CD4-positive, CD25-positive, alpha-beta regulatory T cell (primary cell): ENCODE measurements at regions not wholly inside any gene's neighbourhood (a gene's known extent, or its start where the extent isn't known, plus 50 kb on each side); places are given as distances from the start of the nearest gene placed in this dataset.
"Not testable (repeated sequence)": the region's sequence is repeated elsewhere in the genome, so short reads cannot be mapped to it uniquely, and the experiment has no call there.

Experiments used
- ATAC-seq, 2 donors: fragments of 150-1000 bp; cut with Tn5 transposase; one replicate each; pipeline ENCODE4 v1.10.0; 2021; ENCODE audit warnings: low read depth in 2 of 2, moderate number of reproducible peaks in 2 of 2, moderate library complexity in 1 of 2
- DNase-seq, 3 donors: peaks; one replicate each; pipeline versions ENCODE4 v3.0.0 to v3.0.0-alpha.2; 2012 to 2022; ENCODE audit warnings: mixed read lengths in 1 of 3
- H3K27ac ChIP-seq: one replicate; pipeline ENCODE4 v1.7.0; 2013; ENCODE audit warnings: mild to moderate bottlenecking, low read length; ENCODE audit not compliant: insufficient read depth, poor library complexity, severe bottlenecking
- H3K27me3 ChIP-seq: one replicate; pipeline ENCODE4 v1.7.0; 2013; ENCODE audit warnings: low read length; ENCODE audit not compliant: control insufficient read depth, insufficient read depth
- H3K36me3 ChIP-seq: one replicate; pipeline ENCODE4 v1.7.0; 2013; ENCODE audit warnings: mild to moderate bottlenecking, low read length, moderate library complexity; ENCODE audit not compliant: control insufficient read depth, insufficient read depth
- H3K4me1 ChIP-seq: 2 replicates; pipeline ENCODE4 v1.7.0; 2013; ENCODE audit warnings: mild to moderate bottlenecking, low read length; ENCODE audit not compliant: insufficient read depth, control insufficient read depth, poor library complexity, severe bottlenecking
- H3K4me3 ChIP-seq: one replicate; pipeline ENCODE4 v1.7.0; 2013; ENCODE audit warnings: low read depth, mild to moderate bottlenecking, low read length, moderate library complexity
- H3K9me3 ChIP-seq, 2 experiments: 1 replicate in 1 of 2; 2 replicates in 1 of 2; pipeline ENCODE4 v1.7.0; 2013; ENCODE audit warnings: low read length in 2 of 2, mild to moderate bottlenecking in 1 of 2, moderate library complexity in 1 of 2; ENCODE audit not compliant: control insufficient read depth in 2 of 2
- H3K27ac Mint-ChIP-seq, 3 donors: one replicate each; pipeline ENCODE4 v1.8.0; 2020 to 2022; ENCODE audit warnings: mild to moderate bottlenecking in 3 of 3, mixed read lengths in 3 of 3, moderate library complexity in 2 of 3
- H3K27me3 Mint-ChIP-seq: one replicate; pipeline ENCODE4 v1.8.0; 2022; ENCODE audit warnings: mild to moderate bottlenecking, mixed read lengths
- H3K36me3 Mint-ChIP-seq: one replicate; pipeline ENCODE4 v1.8.0; 2020; ENCODE audit warnings: mixed read lengths
- H3K4me1 Mint-ChIP-seq, 4 donors: one replicate each; pipeline ENCODE4 v1.8.0; 2020 to 2022; ENCODE audit warnings: mixed read lengths in 4 of 4, mild to moderate bottlenecking in 1 of 4
- H3K4me3 Mint-ChIP-seq, 4 donors: one replicate each; pipeline ENCODE4 v1.8.0; 2020 to 2022; ENCODE audit warnings: mild to moderate bottlenecking in 4 of 4, mixed read lengths in 4 of 4, moderate library complexity in 3 of 4
- H3K9me3 Mint-ChIP-seq, 7 donors: one replicate each; pipeline ENCODE4 v1.8.0; 2020 to 2022; ENCODE audit warnings: mixed read lengths in 7 of 7, mild to moderate bottlenecking in 3 of 7, moderate library complexity in 2 of 7

- H3K4me1 Mint-ChIP-seq: no peaks in the 10 kb centered on the region
- Histone ChIP-seq H3K27ac (no peak overlapping the region), H3K4me1 (no peaks in the 10 kb centered on the region), H3K36me3 (no peaks in the 10 kb centered on the region), H3K4me3 (no peak overlapping the region), H3K27me3 (no peaks in the 10 kb centered on the region), H3K9me3 (peaks cover 0 to 4% of the 10 kb centered on the region in 2 experiments)
- peaks cover 4% of the 10 kb centered on the region for H3K27me3 Mint-ChIP-seq
- no peak overlapping the region for H3K4me3 Mint-ChIP-seq
- ATAC-seq (no peak), DNase-seq (no peak)
- peaks cover 0 to 10% (median 6%) of the 10 kb centered on the region in 7 donors for H3K9me3 Mint-ChIP-seq
- H3K36me3 Mint-ChIP-seq: no peaks in the 10 kb centered on the region
- H3K27ac Mint-ChIP-seq: no peak overlapping the region
Measured at GRCh38 chr7:68065581-68065980, 1068.9 kb downstream of the TYW1 start.

GRCh38 chr7:68067845-68068244 is 1071.2 kb downstream of the TYW1 start:
- H3K27me3 Mint-ChIP-seq: peaks cover 4% of the 10 kb centered on the region
- no peak overlapping the region for H3K27ac Mint-ChIP-seq
- DNase-seq: no peak
- Histone ChIP-seq H3K27ac (no peak overlapping the region), H3K4me1 (no peaks in the 10 kb centered on the region), H3K4me3 (no peak overlapping the region), H3K9me3 (peaks cover 0 to 4% of the 10 kb centered on the region in 2 experiments), H3K27me3 (no peaks in the 10 kb centered on the region), H3K36me3 (no peaks in the 10 kb centered on the region)
- no peak for ATAC-seq
- no peaks in the 10 kb centered on the region for H3K36me3 Mint-ChIP-seq
- no peak overlapping the region for H3K4me3 Mint-ChIP-seq
- peaks cover 0 to 10% (median 6%) of the 10 kb centered on the region in 7 donors for H3K9me3 Mint-ChIP-seq
- no peaks in the 10 kb centered on the region for H3K4me1 Mint-ChIP-seq

DNA sequence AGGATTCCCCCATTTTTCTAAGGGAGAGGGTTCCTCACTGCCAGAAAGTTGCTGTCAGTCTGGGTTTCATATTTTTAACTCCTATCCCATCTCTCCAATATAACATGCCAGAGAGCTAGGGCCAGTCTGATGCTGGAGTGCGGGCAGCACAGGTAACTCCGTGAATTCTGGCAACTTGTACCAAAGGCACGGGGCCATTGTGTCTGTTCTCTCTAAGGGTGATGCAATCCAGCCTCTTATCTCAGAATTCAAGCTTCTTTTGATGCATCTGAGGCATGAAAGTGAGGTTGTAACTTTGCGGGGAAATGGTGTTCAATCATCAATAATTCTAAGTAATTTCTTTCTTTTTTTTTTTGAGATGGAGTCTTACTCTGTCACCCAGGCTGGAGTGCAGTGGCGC is 1074.4 kb downstream of the TYW1 start:
- Histone ChIP-seq H3K9me3 (peaks cover 0 to 14% of the 10 kb centered on the region in 2 experiments), H3K27ac (no peak overlapping the region), H3K4me3 (no peak overlapping the region), H3K36me3 (no peaks in the 10 kb centered on the region), H3K27me3 (no peaks in the 10 kb centered on the region), H3K4me1 (no peaks in the 10 kb centered on the region)
- Mint-ChIP-seq H3K36me3 (no peaks in the 10 kb centered on the region), H3K27ac (no peak overlapping the region), H3K27me3 (no peaks in the 10 kb centered on the region), H3K4me3 (no peak overlapping the region), H3K9me3 (peaks cover 0 to 13% (median 7%) of the 10 kb centered on the region in 7 donors), H3K4me1 (no peaks in the 10 kb centered on the region)
- ATAC-seq (no peak), DNase-seq (no peak)

GRCh38 chr7:68073701-68074100 is 1077.1 kb downstream of the TYW1 start:
- peaks cover 0 to 20% of the 10 kb centered on the region in 2 experiments for H3K9me3 ChIP-seq
- no peaks in the 10 kb centered on the region for H3K36me3 ChIP-seq
- ATAC-seq: no peak
- H3K9me3 Mint-ChIP-seq: peaks cover 0 to 20% (median 7%) of the 10 kb centered on the region in 7 donors
- H3K4me3 Mint-ChIP-seq: no peak overlapping the region
- no peaks in the 10 kb centered on the region for H3K27me3 ChIP-seq
- no peak for DNase-seq
- no peaks in the 10 kb centered on the region for H3K4me1 Mint-ChIP-seq
- no peak overlapping the region for H3K27ac ChIP-seq
- no peaks in the 10 kb centered on the region for H3K27me3 Mint-ChIP-seq
- H3K4me1 ChIP-seq: no peaks in the 10 kb centered on the region
- H3K27ac Mint-ChIP-seq: no peak overlapping the region
- no peaks in the 10 kb centered on the region for H3K36me3 Mint-ChIP-seq
- no peak overlapping the region for H3K4me3 ChIP-seq

GRCh38 chr7:68074242-68074641 is 1077.6 kb downstream of the TYW1 start:
- Histone ChIP-seq H3K9me3 (peaks cover 0 to 20% of the 10 kb centered on the region in 2 experiments), H3K36me3 (no peaks in the 10 kb centered on the region), H3K4me3 (no peak overlapping the region), H3K27me3 (no peaks in the 10 kb centered on the region), H3K27ac (no peak overlapping the region), H3K4me1 (no peaks in the 10 kb centered on the region)
- Mint-ChIP-seq H3K36me3 (no peaks in the 10 kb centered on the region), H3K4me3 (no peak overlapping the region), H3K9me3 (peaks cover 0 to 25% (median 9%) of the 10 kb centered on the region in 7 donors), H3K4me1 (no peaks in the 10 kb centered on the region), H3K27ac (no peak overlapping the region), H3K27me3 (no peaks in the 10 kb centered on the region)
- DNase-seq (no peak), ATAC-seq (no peak)

- no peak overlapping the region for H3K27ac ChIP-seq
- H3K27me3 ChIP-seq: no peaks in the 10 kb centered on the region
- ATAC-seq: no peak
- Mint-ChIP-seq H3K27ac (no peak overlapping the region), H3K36me3 (no peaks in the 10 kb centered on the region), H3K4me3 (no peak overlapping the region), H3K27me3 (no peaks in the 10 kb centered on the region), H3K4me1 (no peaks in the 10 kb centered on the region), H3K9me3 (peaks cover 0 to 34% (median 12%) of the 10 kb centered on the region in 7 donors)
- H3K36me3 ChIP-seq: no peaks in the 10 kb centered on the region
- no peaks in the 10 kb centered on the region for H3K4me1 ChIP-seq
- no peak for DNase-seq
- peaks cover 0 to 11% of the 10 kb centered on the region in 2 experiments for H3K9me3 ChIP-seq
- H3K4me3 ChIP-seq: no peak overlapping the region
Measured at GRCh38 chr7:68078157-68078710, 1081.6 kb downstream of the TYW1 start.

DNA sequence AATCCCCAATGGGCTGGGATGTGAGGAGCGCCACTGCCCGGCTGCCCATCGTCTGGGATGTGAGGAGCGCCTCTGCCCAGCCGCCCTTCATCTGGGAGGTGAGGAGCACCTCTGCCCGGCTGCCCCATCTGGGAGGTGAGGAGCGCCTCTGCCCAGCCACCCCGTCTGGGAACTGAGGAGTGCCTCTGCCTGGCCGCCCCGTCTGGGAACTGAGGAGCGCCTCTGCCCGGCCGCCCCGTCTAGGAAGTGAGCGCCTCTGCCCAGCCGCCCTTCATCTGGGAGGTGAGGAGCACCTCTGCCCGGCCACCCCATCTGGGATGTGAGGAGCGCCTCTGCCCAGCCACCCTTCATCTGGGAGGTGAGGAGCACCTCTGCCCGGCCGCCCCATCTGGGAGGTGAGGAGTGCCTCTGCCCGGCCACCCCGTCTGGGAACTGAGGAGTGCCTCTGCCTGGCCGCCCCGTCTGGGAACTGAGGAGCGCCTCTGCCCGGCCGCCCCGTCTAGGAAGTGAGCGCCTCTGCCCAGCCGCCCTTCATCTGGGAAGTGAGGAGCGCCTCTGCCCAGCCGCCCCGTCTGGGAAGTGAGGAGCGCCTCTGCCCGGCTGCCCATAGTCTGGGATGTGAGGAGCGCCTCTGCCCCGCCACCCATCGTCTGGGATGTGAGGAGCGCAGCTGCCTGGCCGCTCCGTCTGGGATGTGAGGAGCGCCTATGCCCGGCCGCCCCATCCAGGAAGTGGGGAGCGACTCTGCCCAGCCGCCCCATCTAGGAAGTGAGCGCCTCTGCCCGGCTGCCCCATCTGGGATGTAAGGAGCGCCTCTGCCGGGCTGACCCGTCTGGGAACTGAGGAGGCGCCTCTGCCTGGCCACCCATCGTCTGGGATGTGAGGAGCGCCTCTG is 1085.7 kb downstream of the TYW1 start:
- not testable (repeated sequence) for H3K27me3 ChIP-seq, H3K4me1 Mint-ChIP-seq, H3K27me3 Mint-ChIP-seq, H3K36me3 Mint-ChIP-seq, ATAC-seq, H3K27ac ChIP-seq, H3K27ac Mint-ChIP-seq, H3K4me3 ChIP-seq, H3K4me1 ChIP-seq, H3K4me3 Mint-ChIP-seq, DNase-seq, H3K36me3 ChIP-seq
- H3K9me3 Mint-ChIP-seq: peaks cover 0 to 47% (median 17%) of the 10 kb centered on the region in 7 donors
- peaks cover 0 to 18% of the 10 kb centered on the region in 2 experiments for H3K9me3 ChIP-seq
